Coronary artery (tissue), 2 donors: ENCODE measurements at regions not wholly inside any gene's neighbourhood (a gene's known extent, or its start where the extent isn't known, plus 50 kb on each side); places are given as distances from the start of the nearest gene placed in this dataset.

Source experiments
- DNase-seq: peaks from one replicate; pipeline ENCODE4 v3.0.0-alpha.2; 2017; ENCODE audit warnings: low spot score
- H3K27ac ChIP-seq, 2 donors: fragments of 200-600 bp; sonication (generic); one replicate each; pipeline ENCODE4 v1.5.1; 2016 to 2019
- H3K4me3 ChIP-seq: fragments of 200-600 bp; sonication (generic); 2 replicates; pipeline ENCODE4 v1.5.1; 2016; ENCODE audit warnings: mild to moderate bottlenecking, moderate library complexity
- CTCF ChIP-seq: fragments of 200-600 bp; sonication (generic); IDR thresholded peaks from one replicate; pipeline ENCODE4 v1.5.1; 2019; ENCODE audit warnings: antibody characterized with exemption

DNA sequence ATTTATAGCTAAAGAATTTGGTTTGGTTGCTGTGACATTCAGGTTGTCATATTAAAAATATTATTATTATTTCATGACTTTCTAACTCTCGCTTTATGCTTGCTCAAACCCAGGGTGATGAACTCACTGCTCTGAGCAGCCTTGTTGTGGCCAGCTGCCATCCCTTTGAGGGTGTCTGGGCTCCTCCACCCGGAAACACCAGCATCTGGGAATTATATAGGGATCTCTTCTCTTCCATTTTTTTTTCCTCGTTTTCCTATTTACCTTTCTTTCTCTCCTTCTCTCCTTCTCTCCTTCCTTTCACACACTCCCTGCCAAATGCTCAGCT, 355.8 kb upstream of the SMARCA2 start:
- no peak for DNase-seq
- Histone ChIP-seq H3K4me3 (no peak overlapping the region), H3K27ac (no peak overlapping the region)
- TF ChIP-seq CTCF = no peak

- H3K4me3 ChIP-seq = no peak overlapping the region
- DNase-seq = no peak
- no peak for TF ChIP-seq CTCF
- H3K27ac ChIP-seq = no peak overlapping the region
These were observed 346.7 kb upstream of the SMARCA2 start for GRCh38 chr9:1668441-1668840.

GRCh38 chr9:1673300-1673699, 341.8 kb upstream of the SMARCA2 start:
- no peak for DNase-seq
- TF ChIP-seq CTCF = no peak
- Histone ChIP-seq H3K4me3 (no peak overlapping the region), H3K27ac (no peak overlapping the region)

DNA sequence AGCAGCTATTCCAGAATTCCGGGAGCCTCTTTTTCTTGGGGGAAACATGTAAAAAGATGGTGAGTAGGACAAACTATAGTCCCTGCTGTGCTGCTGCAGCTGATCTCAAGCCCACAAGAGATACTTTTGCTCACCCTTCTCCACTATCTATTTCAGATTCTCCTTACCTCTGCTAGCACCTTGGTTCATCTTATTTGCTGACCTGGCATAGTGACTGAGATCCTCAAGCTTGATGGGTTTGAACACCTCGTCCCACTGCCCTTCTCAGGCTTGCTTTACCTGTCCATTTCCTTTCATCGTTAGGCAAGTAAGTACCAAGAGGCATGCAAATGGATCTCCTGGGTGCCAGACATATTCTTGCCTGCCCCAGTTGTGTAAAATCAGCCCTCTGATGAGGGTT, 338.4 kb upstream of the SMARCA2 start:
- TF ChIP-seq CTCF = no peak
- no peak for DNase-seq
- Histone ChIP-seq H3K4me3 (no peak overlapping the region), H3K27ac (no peak overlapping the region)

- TF ChIP-seq CTCF = no peak
- no peak for DNase-seq
These were observed 331.2 kb upstream of the SMARCA2 start for GRCh38 chr9:1683951-1684350.

GRCh38 chr9:1698991-1699390, 316.2 kb upstream of the SMARCA2 start:
- Histone ChIP-seq H3K27ac (no peak overlapping the region), H3K4me3 (no peak overlapping the region)
- no peak for DNase-seq
- TF ChIP-seq CTCF = no peak

More at GRCh38 chr9:1683951-1684350, 331.2 kb upstream of the SMARCA2 start:
- Histone ChIP-seq H3K4me3 (no peak overlapping the region), H3K27ac (no peak overlapping the region)

- no peak for DNase-seq
- Histone ChIP-seq H3K27ac (no peak overlapping the region), H3K4me3 (no peak overlapping the region)
- TF ChIP-seq CTCF = no peak
These were observed 314.0 kb upstream of the SMARCA2 start for GRCh38 chr9:1701113-1701512.
